ENCODE measurements at regions not wholly inside any gene's neighbourhood (a gene's known extent, or its start where the extent isn't known, plus 50 kb on each side); places are given as distances from the start of the nearest gene placed in this dataset.

DNA sequence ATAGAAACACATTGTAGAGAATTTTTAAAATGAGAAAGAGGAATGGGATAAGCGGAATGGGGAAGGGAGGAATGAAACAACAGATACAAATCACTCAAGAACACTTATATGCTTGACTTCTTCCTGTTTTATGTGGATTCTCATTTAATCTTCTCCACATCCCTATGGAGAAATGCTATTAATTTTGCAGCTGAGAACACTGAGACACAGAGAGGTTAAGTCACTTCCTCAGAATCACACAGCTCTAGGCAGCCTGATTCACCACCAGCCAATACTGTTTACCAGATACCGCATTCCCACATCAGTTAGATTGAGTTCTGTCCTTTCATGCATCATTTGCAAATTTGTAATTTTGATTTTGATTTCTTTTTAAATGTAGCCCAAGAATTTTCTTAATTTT, 170.5 kb downstream of the SH2D4B start:
- DNase-seq (ENCODE audit: low spot score): no peak
- TF ChIP-seq, protein P1, sequence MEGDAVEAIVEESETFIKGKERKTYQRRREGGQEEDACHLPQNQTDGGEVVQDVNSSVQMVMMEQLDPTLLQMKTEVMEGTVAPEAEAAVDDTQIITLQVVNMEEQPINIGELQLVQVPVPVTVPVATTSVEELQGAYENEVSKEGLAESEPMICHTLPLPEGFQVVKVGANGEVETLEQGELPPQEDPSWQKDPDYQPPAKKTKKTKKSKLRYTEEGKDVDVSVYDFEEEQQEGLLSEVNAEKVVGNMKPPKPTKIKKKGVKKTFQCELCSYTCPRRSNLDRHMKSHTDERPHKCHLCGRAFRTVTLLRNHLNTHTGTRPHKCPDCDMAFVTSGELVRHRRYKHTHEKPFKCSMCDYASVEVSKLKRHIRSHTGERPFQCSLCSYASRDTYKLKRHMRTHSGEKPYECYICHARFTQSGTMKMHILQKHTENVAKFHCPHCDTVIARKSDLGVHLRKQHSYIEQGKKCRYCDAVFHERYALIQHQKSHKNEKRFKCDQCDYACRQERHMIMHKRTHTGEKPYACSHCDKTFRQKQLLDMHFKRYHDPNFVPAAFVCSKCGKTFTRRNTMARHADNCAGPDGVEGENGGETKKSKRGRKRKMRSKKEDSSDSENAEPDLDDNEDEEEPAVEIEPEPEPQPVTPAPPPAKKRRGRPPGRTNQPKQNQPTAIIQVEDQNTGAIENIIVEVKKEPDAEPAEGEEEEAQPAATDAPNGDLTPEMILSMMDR (IDR thresholded peaks at IDR 0.05; ENCODE audit: extremely low read depth, missing control alignments): no peak

DNA sequence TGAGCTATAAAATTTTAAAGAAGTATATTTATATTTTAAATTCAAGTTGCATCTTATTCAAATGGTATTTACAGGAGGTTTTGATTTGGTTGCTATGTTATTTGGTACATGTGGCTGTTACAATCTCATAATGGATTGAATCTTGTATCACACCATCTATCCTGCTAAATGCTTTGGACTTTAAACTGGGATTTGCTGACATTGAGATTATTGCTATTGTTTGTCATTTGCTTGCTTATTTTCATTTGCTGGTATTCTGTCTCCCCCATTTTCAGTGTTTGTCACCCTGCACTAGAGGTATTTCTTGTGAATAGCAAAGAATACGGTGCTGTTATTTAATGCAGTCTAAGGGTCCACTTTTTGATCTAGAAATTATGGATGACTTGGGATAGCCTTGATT, 171.1 kb downstream of the SH2D4B start:
- DNase-seq (ENCODE audit: low spot score): no peak
- TF ChIP-seq, protein P1 (IDR thresholded peaks at IDR 0.05; ENCODE audit: extremely low read depth, missing control alignments): no peak

DNA sequence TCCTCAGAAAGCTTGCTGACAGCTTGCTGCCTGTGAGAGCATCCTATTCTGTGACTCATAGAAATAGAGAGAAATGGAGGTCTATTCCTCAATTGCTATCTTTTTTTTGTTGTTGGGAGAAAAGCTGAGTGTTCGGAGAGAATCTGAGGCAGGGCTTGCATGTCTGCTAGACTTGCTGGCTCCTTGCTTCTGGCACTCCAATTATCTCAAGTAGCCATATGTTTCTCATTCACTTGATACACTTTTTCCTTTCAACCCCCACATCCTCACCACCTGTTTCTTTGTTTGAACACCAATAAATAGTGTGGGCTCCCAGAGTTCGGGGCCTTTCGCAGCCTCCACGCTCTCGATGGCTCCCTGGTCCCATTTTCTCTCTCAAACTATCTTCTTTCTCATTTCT, 172.2 kb downstream of the SH2D4B start:
- TF ChIP-seq, protein P1 (IDR thresholded peaks at IDR 0.05; ENCODE audit: extremely low read depth, missing control alignments): no peak
- DNase-seq (ENCODE audit: low spot score): no peak

DNA sequence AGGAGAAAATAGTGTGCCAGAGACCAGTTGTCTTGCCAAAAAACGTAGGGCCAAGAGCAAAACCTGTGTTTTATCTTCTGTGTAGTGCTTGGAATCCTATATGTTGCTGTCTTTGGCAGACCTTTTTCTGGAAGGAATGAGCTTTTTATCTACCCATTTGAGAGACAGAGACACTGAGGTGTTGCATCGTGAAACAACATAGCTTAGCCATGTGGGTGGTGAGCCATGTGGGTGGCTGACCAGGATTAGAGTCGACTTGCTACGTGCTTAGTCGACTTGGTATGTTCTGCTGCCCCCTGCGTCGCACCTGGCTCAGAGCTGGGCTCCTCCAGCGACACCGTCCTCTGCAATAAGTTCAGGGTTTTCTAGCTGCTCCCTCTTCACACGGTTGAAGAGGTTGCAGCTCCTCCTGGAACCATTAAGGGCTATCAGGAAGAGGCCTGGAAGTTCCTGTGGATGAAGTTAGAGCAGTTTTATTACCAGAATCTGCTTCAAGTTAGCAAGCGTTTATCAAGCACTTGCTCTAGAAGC, 175.8 kb downstream of the SH2D4B start:
- no peak for DNase-seq (ENCODE audit: low spot score)
- TF ChIP-seq, protein P1 (IDR thresholded peaks at IDR 0.05; ENCODE audit: extremely low read depth, missing control alignments): no peak

DNA sequence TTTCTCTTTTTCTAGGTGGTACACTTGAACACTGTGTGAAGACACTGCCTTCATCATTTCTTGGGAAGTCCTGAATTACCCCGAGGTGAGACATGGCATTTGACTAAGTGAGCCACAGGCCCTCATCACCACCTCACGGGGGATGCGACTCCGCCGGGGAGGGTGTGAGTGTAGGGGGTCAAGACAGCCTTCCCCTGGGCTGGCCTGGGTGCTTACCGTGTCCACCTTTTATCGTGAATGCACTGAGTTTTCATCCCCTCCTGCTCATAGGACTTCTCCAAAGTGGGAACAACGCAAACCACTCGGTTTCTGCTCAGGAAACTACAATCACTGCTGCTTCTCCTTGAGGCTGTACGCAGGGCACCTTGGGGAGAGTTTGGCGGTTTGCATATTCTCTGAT, 176.9 kb downstream of the SH2D4B start:
- TF ChIP-seq, protein P1 (IDR thresholded peaks at IDR 0.05; ENCODE audit: extremely low read depth, missing control alignments): no peak
- no peak for DNase-seq (ENCODE audit: low spot score)

DNA sequence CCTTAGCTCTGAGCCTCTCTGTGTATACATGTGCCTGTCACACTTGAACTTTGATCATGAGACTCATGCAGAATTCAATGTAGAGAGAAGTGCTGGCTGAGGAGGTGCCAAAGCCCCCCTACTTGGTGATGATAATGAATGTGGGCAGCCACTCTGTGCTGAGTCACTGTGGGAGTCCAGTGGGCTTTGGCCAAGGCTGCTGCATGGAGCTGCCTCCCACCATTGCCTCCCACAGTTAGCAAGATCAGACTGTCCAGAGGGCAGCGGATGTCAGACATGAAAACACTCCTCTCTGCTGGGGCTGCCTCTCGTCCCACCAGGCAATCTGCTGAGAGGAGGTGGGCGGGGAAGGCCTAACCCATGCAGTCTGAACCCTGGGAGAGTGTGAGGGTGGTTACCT, 180.3 kb downstream of the SH2D4B start:
- TF ChIP-seq, protein P1 (IDR thresholded peaks at IDR 0.05; ENCODE audit: extremely low read depth, missing control alignments): no peak
- no peak for DNase-seq (ENCODE audit: low spot score)

DNA sequence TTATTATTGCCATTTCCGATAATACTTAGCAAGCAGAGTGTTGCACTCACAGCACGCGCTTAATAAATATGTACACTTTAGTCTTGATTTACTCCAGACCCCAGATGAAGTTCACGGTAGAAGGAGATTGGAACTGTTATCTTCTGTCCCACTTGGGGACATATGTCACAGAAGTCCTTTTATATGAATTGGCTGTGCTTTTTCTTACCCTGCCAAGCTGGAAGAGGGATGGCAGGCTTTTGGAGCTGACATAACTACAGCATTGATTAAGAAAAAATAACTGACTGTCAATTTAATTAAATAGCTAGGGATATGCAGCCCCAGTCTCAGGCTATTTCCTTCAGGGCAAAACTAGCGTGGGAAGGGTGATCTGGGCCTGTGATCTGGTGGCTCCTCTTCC, 182.2 kb downstream of the SH2D4B start:
- DNase-seq (ENCODE audit: low spot score): no peak

More for the DNA sequence above, 182.2 kb downstream of the SH2D4B start:
- TF ChIP-seq, protein P1 (IDR thresholded peaks at IDR 0.05; ENCODE audit: extremely low read depth, missing control alignments): no peak

All from GM20000 (cell line).